ENCODE measurements at regions not wholly inside any gene's neighbourhood (a gene's known extent, or its start where the extent isn't known, plus 50 kb on each side); places are given as distances from the start of the nearest gene placed in this dataset.

- TF ChIP-seq, protein P1, sequence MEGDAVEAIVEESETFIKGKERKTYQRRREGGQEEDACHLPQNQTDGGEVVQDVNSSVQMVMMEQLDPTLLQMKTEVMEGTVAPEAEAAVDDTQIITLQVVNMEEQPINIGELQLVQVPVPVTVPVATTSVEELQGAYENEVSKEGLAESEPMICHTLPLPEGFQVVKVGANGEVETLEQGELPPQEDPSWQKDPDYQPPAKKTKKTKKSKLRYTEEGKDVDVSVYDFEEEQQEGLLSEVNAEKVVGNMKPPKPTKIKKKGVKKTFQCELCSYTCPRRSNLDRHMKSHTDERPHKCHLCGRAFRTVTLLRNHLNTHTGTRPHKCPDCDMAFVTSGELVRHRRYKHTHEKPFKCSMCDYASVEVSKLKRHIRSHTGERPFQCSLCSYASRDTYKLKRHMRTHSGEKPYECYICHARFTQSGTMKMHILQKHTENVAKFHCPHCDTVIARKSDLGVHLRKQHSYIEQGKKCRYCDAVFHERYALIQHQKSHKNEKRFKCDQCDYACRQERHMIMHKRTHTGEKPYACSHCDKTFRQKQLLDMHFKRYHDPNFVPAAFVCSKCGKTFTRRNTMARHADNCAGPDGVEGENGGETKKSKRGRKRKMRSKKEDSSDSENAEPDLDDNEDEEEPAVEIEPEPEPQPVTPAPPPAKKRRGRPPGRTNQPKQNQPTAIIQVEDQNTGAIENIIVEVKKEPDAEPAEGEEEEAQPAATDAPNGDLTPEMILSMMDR (optimal IDR thresholded peaks at IDR 0.05 in 1 of 3, IDR thresholded peaks at IDR 0.05 in 1 of 3, conservative IDR thresholded peaks at IDR 0.05 in 1 of 3; ENCODE audit: extremely low read depth in 1 of 3, insufficient read depth in 2 of 3, low read length in 3 of 3) = no peak
- no peak for TF ChIP-seq EZH2 (IDR thresholded peaks at IDR 0.05; ENCODE audit: low read length)
Measured at GRCh38 chr9:27770541-27770940, 197.3 kb upstream of the C9orf72 start.

All from keratinocyte (primary cell).